Embryonic facial prominence (tissue), 1 donor: ENCODE measurements at regions not wholly inside any gene's neighbourhood (a gene's known extent, or its start where the extent isn't known, plus 50 kb on each side); places are given as distances from the start of the nearest gene placed in this dataset.
"Not testable (repeated sequence)": the region's sequence is repeated elsewhere in the genome, so short reads cannot be mapped to it uniquely, and the experiment has no call there.

Experiments used
- DNase-seq: peaks from one replicate; pipeline ENCODE4 v3.0.0-alpha.2; 2016; ENCODE audit errors: extremely low spot score

DNA sequence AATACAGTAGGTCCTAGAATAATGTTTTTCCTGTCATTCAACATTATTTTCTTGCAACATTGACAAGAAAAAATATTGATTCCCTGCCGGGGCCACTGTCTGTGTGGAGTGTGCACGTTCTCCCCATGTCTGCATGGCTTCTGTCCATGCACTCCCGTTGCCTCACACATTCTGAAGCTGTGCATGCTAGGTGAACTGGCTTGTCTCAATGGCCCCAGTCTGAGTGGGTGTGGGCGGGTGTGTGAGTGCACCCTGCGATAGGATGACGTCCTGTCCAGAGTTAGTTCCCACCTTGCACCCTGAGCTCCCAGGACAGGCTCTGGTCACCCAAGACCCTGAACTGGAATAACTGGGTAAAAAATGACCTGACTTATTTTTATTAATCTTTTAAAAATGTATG lies 186.1 kb downstream of the CAND1 start:
- no peak for DNase-seq

DNA sequence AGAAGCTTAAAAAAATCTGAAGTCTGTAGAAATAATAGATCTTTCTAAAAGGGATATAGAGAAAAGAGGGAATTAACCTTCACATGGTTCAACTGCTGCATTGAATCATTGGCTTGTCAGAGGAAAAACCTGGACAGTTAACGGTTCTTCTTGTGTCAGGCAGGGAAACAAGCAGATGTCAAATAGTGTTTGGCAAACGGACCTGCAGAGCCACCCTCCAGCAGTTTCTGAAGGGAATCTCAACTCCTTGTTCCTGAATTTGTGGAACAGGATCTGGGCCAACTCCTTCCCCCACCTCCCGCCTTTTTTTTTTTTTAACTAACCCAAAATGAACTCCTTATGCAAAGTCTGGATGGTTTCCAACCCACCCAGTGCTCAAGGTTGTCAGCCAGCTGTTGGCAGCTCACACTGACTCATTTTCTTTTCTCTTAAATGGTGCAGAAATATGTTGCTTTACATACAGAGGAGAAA lies 187.3 kb downstream of the CAND1 start:
- peak; percentile 46 for DNase-seq

DNA sequence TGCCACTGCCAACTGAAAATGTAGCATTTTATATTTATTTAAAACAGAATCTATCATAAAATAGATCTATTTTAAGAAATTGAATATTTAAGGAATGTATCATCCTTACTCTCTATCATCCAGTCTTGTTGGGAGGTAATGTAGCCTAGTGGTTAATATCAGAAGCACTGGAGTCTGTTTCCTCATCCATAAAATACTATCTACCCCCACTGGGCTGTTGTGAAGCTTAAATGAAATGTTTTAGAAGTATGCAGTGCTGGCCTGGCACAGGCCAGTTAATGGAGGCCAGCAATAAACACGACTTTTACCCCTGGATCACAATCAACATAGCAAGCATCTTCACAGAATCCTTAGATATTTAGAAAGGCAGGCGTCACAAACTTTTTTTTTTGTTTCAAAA lies 188.0 kb downstream of the CAND1 start:
- DNase-seq: no peak

DNA sequence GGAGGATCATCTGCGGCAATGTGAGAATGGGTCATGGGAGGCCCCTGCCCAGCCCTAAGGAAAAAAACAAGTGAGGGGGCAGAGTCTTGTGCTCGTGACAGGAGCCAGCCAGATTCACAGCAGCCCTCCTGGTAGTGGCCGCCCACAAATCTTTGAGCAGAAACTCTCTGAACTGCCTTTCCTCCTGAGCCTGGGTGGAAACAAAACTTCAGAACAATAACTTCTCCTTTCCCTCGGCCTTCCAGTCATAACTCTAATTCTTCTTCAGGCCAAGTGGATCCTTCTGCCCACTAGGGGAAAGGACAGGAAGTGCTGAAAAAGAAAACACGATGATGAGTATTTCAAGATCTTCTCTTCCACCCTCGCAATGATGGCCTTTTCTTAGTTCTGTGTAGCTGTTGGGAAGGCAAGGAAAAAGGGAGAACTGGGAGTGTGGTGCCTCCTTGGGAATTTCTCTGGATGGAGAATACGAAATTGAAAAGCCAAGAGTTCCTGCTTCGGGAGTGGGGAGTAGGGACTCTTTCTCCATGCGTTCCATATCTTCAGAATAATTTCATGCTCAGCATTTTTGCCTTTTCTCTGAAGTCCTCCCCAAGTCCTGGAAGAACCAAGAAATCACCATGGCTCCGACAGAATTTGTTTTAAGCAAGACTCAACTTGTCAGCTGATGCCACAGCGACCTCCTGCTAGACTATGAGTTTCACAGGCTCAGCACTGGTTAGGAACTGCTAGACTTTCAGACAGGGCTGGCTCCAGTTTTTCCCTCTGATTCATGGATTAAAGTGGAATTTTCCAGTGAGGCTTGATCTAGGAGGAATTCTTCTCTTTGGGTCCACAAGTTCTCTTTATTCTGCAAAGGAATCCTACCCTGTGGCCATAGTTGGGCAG lies 188.9 kb downstream of the CAND1 start:
- DNase-seq: no peak

DNA sequence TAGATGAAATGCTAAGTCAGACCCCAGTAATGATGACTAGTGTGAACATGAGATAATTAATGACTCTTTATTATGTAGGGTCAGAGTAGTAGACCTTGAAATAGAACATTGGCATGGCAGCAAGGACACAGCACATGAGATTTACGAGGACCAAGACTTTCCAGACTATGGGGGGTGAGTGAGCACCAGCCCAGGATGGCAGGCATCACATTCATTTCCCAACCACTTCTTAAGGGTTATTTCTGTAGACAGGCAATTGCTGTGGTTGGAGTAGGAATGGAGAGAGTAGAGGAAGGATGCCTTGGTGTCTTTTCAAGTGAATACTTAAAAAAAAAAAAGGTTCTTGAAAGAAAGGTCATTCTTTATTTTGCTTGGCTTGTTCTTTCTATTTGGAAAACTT lies 189.4 kb upstream of the DYRK2 start:
- no peak for DNase-seq

DNA sequence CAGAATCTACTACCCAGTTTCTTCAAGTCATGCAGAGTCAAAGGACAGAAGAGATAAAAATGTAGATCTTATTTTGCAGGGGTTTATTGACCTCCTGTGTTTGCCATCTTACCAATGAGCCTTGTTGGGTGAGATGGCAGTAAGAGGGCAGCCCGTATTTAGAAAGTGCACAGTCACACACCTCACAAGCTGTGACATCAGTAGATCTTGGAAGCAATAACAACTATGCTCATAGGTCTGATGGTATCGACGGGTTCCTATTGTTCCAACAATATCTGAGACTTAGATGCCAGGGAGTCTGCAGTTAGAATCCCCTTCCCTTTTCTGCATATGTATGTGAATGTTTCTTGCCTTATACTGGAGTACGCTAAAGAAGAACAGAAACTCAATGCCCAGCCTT lies 189.0 kb upstream of the DYRK2 start:
- no peak for DNase-seq

DNA sequence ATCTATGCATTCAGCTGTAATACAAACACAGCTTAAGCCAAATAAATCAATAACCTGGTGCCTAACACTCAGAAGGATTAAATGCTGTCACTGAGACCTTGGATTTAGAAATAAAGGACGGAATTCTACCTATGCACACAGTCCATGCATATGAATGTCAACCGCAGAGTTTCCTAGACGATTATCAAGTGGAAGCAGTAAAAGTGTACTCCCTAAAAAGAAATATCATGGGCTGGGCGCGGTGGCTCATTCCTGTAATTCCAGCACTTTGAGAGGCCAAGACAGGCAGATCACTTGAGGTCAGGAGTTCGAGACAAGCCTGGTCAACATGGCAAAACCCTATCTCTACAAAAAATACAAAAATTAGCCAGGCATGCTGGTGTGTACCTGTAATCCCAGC lies 188.2 kb upstream of the DYRK2 start:
- DNase-seq: no peak

DNA sequence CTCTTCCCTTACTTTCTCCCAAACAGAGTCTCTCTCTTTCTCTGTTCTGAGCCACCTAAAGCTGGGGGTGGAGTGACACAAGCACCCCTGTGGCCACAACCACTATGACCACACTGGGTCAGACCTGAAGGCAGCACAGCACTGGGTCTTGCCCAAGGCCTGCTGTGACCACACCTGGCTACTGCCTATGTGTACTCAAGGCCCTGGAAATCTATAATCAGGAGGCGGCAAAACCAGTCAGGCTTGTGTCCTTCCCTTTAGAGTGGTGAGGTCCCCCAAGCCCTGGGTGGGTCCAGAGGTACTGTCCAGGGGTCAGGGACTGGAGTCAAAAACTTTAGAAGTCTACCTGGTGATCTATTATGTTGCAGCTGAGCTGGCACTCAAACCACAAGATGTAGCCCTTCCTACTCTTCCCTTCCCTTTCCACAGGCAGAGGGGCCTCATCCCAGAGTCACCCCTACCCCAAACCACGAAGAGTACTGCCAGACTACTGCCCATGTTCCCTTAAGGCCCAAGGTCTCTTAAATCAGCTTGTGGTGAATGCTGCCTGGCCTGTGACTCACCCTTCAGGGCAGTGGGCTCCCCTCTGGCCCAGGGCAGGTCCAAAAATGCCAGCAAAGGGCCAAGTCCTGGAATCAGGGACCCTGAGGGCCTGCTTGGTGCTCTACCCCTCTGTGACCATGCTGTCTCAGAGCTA lies 179.8 kb upstream of the DYRK2 start:
- DNase-seq: no peak

DNA sequence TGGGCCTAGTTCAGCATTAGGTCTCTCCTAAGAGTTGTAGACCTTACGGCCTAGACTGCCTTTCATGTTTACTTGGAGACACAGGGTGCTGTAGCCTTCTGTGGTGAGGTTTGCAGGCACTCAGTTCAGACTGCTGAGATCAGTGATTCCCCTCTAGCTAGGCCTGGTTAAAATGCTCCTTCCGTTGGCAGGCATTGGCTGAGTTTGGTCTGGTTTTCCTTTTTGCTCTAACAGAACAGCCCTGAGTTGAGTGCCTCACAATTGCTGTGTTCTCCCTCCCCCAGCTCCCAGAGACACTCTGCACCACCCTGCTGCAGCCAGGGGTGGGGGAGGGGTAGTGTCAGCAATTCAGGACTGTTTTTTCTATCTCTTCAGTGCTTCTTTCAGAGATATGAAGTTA lies 178.9 kb upstream of the DYRK2 start:
- DNase-seq: no peak

DNA sequence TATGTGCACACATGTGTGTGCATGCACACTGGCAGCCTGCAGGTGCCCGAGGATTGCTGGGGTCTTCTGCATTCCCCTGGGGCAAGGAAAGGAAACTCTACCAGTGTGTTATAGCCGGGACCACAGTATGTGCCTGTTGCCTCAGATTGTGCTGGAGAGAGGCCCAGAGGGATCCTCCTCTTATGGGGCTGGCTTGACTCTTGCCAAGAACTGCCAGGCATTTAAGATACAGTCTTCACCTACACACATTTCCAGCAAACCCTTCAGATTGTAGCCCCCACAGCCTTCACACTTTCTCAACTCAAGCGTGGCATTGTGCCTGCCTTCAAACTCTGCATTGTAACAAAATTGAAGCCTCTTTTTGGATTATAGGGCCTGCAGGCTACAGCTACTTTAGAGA lies 176.7 kb upstream of the DYRK2 start:
- no peak for DNase-seq

DNA sequence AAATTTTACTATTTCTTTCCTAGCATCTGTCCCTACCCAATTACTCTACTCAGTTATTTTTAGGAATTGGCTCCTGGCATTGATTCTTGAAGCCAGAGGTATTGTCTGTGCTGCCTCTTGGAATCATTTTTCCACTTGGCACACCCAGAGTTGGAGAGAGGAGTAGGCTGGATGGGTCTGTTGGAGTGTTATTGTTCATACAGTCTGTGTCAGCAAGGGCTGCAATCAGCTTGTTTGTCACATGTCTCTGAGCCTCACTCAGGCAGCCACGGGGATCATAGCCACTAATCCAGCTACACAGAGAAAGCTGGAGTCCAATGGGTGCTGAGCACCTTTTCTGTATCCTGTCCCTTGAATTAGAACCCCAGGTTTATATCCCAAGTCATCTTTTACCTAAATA lies 176.0 kb upstream of the DYRK2 start:
- DNase-seq: no peak

DNA sequence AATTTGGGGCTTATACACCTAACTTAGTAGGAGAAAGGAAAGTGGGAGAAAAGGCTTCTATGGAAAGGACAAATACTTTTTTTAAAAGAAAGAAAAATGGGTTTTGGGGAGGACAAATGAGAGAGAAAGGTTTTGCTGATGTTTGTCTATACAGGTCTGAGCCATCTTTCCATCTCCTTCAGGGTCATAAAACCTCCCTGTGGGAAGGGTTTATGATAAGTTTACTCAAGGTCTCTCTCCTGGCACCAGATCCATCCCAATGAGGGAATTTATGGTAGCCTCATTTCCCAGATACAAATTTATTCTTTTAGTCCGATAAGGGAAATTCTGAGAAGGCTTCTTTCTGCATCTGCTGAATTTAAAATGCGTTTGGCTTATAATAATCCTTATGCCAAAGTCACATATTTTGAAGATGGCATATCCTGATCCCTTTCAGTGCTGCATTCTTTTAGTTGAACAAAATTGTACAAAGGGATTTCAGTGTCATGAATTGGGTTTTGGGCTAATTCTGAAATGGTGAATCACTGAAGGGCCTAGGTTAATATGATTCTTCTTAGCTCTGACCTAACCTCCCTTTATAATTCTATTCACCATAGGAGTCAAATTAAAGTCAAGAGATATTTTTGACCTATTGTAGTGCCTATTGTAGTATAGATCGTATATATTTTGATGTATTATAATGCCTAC lies 173.5 kb upstream of the DYRK2 start:
- DNase-seq: no peak

DNA sequence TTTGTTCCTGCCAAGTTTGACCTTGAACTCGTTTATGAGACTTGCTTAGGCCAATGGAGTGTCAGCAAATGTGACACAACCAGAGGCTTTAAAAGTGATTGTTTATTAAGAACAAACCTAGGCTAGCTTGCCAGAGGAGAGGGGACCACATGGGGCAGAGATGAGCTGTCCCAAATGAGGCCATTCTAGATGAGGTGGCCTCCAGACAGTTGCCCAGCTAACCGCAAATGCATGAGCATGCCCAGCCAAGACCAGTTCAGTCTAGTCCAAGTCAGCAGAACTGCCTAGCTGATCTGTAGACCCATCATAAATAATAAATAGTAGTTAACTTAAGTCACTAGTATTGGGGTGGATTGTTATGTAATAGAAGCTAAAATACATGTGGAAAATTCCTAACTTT lies 172.8 kb upstream of the DYRK2 start:
- DNase-seq: no peak

DNA sequence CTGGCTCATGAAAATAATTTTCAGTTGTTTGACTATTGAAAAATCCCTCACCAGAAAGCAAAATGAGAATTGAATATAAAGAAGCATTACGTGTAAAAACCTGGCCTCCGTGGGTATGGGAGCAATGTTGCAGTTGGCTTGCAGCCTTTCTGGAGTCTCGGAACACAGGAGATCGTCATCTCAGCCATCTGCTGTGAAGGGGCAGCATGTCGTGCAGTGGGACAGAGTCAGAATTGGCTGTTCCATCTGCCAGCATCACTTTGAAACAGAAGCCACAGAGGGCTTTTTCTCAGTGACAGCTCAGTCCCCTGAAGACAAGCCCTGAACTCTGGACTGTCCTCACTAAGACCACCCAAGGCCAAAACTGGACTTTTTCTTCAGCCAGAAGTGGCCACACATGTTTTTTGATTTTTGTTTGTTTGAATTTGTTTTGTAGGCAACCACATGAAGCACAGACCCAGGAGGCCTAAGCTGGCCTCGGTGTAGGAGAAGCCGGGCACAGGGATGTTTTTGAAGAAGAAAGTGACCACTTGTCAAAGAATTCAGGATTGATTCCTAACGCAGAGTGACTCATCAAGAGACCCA lies 170.8 kb upstream of the DYRK2 start:
- no peak for DNase-seq

DNA sequence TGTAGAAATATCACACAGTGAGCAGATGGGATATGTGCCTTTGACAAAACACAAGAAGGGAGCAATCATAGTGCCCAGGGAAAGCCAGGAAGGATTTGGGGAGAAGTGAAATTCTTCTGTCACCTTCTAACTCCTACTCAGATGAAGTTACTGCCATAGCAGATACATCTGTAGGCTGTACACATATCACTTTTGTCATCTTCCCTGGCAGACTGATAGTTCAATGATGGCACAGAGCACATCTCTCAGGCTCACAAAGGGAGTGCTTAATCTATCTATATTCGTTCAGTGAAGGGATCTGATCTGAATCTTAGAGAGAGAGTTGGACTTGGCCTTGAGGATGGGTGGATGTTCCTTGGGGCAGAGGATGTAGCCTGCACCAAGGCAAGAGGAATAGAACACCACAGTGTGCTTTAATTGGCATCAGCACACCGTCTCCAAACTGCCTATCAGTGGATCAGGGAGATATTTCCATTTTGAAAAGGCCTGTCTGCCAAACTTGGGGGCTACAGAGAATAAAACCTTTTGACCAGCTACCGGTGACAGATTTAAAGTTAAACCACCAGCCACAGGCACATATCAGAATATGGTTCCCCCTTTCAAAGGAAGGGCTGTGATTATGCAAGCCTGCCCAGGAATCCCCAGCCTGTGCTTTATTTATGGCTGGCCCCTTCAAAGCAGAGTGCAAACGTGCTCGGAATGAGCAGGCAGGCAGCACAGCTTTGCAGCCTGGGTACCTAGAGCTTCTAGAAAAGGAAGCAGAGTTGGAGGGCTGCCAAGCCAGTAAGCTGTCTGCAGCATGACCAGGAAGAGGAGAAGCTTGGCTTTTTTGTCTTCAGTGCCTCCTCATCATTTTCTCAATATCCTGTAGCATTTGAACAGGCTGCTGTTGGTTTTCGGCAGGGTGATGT lies 165.5 kb upstream of the DYRK2 start:
- no peak for DNase-seq

DNA sequence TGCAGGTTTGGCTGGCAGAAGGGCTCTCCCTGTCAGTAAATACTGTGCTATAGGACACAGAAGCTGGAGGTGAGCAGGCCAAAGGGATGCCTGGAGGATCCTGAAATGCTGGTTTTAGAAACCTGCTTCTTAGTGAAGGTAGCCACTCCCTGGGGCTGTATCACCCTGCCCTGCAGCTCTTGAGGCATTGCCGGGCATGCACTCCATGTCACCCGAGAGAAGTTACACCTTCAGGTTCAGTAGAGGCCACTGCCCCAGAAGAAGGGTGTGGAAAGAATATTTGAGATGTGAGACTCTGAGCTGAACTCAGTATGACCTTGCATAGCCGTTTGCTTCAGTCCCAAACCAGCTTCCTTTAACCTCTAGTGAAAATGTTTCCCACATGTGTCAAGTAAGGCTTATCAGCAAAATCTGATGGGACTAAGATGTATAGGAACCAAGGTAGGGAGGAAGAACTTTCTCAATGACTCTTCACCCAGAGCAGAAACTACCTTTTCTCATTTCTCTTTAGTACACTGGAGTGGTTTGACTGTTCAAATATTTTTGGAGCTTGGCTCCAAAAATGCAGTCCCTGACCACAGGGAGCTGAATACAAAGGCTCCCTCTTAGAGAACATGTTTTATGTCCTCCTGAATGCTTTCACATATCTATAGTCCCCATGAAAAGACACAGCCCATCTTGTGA lies 164.5 kb upstream of the DYRK2 start:
- DNase-seq: no peak

DNA sequence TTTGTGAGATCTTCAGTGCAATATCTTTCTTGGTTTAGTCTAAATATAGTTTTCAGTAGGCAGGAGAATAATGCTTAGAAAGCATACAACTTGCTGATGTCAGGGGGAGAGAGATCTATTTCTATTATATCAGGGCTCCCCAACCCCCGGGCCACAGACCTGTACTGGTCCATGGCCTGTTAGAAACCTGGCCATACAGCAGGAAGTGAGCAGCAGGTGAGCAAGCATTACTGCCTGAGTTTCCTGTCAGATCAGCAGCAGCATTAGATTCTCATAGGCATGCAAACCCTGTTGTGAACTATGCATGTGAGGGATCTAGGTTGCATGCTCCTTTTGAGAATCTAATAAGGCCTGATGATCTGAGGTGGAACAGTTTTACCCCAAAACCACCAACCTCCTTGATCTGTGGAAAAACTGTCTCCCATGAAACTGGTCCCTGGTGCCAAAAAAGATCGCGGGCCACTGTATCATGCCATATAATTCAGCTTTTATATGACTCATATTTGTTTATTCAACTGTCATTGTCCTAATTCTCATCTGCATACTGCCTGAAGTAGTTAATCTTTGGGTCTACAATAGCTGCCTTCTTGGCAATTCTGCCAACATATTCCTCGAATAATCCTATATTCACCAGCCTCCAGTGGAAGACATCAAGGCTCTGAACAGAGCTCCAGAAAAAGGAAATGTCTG lies 163.6 kb upstream of the DYRK2 start:
- DNase-seq: no peak

DNA sequence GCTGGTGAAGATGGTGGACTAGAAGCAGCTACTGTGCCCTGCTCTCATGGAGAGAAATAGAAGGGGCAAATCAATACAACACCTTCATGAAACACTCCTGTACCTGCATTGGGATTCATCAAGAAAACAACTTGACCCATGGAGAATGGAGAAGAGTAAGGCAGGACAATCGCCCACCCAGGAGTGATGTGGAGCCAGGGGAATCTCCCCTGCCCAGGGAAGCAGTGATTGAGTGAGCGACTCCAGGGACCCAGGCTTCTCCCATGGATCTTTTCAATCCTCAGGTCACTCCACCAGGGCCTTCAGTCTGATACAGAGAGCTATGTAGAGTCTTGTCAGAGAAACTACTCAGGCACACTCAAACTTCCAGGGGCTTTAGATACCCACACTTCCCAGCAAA lies 161.9 kb upstream of the DYRK2 start:
- no peak for DNase-seq

DNA sequence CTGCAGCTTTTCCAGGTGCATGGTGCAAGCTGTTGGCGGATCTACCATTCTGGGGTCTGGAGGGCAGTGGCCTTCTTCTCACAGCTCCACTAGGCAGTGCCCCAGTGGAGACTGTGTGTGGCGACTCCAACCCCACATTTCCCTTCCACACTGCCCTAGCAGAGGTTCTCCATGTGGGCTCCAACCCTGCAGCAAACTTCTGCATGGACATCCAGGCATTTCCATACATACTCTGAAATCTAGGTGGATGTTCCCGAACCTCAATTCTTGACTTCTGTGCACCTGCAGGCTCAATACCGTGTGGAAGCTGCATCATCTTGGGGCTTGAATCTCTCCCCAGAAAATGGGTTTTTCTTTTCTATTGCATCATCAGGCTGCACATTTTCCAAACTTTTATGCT lies 160.2 kb upstream of the DYRK2 start:
- not testable (repeated sequence) for DNase-seq

DNA sequence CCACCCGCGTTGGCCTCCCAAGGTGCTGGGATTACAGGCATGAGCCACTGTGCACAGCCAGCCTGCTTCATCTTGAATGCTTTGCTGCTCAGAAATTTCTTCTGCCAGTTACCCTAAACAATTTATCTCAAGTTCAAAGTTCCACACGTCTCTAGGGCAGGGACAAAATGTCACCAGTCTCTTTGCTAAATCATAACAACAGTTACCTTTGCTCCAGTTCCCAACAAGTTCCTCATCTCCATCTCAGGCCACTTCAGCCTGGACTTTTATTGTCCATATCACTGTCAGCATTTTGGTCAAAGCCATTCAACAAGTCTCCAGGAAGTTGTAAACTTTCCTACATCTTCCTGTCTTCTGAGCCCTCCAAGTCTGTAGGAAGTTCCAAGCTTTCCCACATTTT lies 159.5 kb upstream of the DYRK2 start:
- DNase-seq: no peak
